Colonic mucosa (tissue), 4 donors: ENCODE measurements at regions not wholly inside any gene's neighbourhood (a gene's known extent, or its start where the extent isn't known, plus 50 kb on each side); places are given as distances from the start of the nearest gene placed in this dataset.

Experiments
- DNase-seq: peaks from one replicate; pipeline ENCODE4 v3.0.0-alpha.2; 2020
- H3K27ac ChIP-seq: fragments of 200-600 bp; one replicate; pipeline ENCODE4 v1.8.0; 2021
- H3K27me3 ChIP-seq: fragments of 200-600 bp; one replicate; pipeline ENCODE4 v1.8.0; 2021
- H3K36me3 ChIP-seq: fragments of 200-600 bp; one replicate; pipeline ENCODE4 v1.8.0; 2021
- H3K4me1 ChIP-seq: fragments of 200-600 bp; one replicate; pipeline ENCODE4 v1.8.0; 2021; ENCODE audit warnings: mild to moderate bottlenecking
- H3K4me3 ChIP-seq: fragments of 200-600 bp; one replicate; pipeline ENCODE4 v1.8.0; 2021
- H3K9ac ChIP-seq, 2 donors: one replicate each; pipeline ENCODE4 v1.7.0; 2013; ENCODE audit warnings: control low read depth in 2 of 2, low read depth in 2 of 2, low read length in 2 of 2
- H3K9me3 ChIP-seq: fragments of 200-600 bp; one replicate; pipeline ENCODE4 v1.8.0; 2021
- intact Hi-C: fragments of 100-400 bp; cut with DNase I; formaldehyde crosslinking; loops from one replicate; pipeline ENCODE4 v1.14.1; 2022
- TF ChIP-seq, protein P1 (sequence below): fragments of 200-600 bp; IDR thresholded peaks from one replicate; pipeline ENCODE4 v1.8.0; 2022; ENCODE audit warnings: antibody characterized with exemption, mild to moderate bottlenecking
- donor health status: healthy.
- donor health status: DM: no; HTN: no; CAD: no.
- donor health status: DM: no; HTN: no; CAD: no.

DNA sequence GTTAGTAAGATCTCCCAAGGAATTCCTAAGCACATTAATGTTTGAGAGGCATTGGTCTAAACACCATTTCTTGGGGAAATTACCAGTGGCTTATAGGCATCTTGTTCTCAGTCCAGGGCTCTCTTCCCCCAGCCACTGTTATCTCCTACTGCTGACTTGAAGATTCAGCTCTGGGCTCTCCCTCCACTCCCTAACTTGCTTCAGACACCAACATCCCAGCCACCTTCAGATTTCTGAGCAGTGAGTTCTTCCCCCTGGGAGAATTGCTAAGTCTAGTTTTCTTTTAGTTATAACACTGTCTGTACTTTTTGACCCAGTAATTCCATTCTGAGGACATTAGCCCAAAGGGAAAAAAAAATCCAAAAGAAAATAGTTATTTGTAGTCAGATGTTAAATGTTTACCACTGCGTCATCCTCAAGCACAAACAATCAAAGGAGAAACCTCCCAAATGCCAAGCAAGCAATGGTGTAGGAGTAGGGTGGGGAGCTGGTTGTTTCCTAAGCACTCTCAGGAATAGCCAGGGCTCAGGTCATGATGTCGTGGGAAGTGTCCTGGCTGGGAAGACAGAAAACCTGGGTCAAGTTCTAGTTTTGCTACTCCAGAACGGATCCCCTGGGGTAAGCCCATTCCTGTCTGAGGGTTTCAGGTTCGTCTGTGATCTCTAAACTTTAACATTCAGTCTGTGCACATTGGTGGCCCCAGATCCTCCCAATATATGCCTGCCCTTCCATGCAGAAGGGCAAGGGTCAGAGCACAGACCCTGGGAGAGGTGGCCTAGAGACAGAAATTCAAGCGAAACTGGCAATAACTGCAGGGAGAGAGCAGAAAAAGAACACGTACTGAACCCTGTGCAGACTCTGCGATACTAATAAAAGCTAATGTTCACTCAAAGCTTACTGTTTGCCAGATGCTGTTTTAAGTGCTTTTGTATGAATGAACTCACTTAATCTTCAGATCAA lies 191.1 kb upstream of the FGGY start:
- Histone ChIP-seq H3K4me1 (no peaks in the 10 kb centered on the region), H3K4me3 (no peak overlapping the region), H3K27me3 (no peaks in the 10 kb centered on the region), H3K36me3 (no peaks in the 10 kb centered on the region), H3K9me3 (no peaks in the 10 kb centered on the region), H3K27ac (no peak overlapping the region), H3K9ac (no peak overlapping the region)
- no peak for DNase-seq
- intact Hi-C loops = no loop called here
- TF ChIP-seq, protein P1, sequence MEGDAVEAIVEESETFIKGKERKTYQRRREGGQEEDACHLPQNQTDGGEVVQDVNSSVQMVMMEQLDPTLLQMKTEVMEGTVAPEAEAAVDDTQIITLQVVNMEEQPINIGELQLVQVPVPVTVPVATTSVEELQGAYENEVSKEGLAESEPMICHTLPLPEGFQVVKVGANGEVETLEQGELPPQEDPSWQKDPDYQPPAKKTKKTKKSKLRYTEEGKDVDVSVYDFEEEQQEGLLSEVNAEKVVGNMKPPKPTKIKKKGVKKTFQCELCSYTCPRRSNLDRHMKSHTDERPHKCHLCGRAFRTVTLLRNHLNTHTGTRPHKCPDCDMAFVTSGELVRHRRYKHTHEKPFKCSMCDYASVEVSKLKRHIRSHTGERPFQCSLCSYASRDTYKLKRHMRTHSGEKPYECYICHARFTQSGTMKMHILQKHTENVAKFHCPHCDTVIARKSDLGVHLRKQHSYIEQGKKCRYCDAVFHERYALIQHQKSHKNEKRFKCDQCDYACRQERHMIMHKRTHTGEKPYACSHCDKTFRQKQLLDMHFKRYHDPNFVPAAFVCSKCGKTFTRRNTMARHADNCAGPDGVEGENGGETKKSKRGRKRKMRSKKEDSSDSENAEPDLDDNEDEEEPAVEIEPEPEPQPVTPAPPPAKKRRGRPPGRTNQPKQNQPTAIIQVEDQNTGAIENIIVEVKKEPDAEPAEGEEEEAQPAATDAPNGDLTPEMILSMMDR = no peak

DNA sequence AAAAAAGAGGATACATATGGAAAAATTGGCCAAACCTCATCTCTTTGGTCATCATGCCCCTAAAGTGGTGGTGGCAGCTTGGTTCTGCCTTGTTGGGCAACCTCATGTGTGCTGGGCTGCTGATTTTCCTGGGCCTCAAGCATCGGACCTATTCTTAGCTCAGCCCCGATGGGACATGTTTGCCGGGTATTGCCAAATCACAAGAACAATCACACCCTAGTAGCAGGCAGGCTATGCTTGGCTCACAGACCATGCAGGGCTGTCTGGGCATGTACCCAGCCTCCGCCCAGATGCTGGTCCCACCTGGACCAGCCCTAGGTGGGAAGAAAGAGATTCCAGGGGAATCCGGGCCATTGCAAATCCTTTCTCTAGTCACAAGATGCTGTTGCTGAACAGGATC lies 189.4 kb upstream of the FGGY start:
- no peaks in the 10 kb centered on the region for H3K4me1 ChIP-seq
- no peaks in the 10 kb centered on the region for H3K27me3 ChIP-seq
- TF ChIP-seq, protein P1 = no peak
- no peak for DNase-seq
- H3K4me3 ChIP-seq = no peak overlapping the region
- no peaks in the 10 kb centered on the region for H3K9me3 ChIP-seq
- H3K9ac ChIP-seq = no peak overlapping the region
- no peak overlapping the region for H3K27ac ChIP-seq
- H3K36me3 ChIP-seq = no peaks in the 10 kb centered on the region
- intact Hi-C loops = no loop called here

DNA sequence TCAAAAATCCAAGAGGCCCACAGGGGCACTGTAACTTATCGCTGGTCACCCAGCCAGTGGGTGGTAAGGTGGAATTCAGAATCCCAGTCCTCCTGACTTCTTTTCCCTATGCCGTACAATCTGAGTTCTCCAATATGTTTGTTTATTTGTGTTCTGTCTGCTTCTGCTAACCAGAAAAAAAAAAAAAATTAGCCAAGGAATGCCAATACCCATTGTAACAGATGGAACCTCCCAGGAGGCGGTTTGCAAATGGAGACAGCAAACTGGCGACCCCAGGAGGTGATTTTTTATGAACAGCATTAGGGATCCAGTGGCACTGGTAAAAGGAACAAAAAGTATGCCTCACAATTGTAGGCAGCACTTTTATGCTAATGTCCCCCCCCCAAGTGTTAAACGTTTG lies 189.0 kb upstream of the FGGY start:
- no peak overlapping the region for H3K4me3 ChIP-seq
- H3K9me3 ChIP-seq = no peaks in the 10 kb centered on the region
- H3K27me3 ChIP-seq = no peaks in the 10 kb centered on the region
- no peak overlapping the region for H3K9ac ChIP-seq
- H3K36me3 ChIP-seq = no peaks in the 10 kb centered on the region
- intact Hi-C loops = no loop called here
- H3K4me1 ChIP-seq = no peaks in the 10 kb centered on the region
- no peak for DNase-seq
- TF ChIP-seq, protein P1 = no peak
- H3K27ac ChIP-seq = no peak overlapping the region

DNA sequence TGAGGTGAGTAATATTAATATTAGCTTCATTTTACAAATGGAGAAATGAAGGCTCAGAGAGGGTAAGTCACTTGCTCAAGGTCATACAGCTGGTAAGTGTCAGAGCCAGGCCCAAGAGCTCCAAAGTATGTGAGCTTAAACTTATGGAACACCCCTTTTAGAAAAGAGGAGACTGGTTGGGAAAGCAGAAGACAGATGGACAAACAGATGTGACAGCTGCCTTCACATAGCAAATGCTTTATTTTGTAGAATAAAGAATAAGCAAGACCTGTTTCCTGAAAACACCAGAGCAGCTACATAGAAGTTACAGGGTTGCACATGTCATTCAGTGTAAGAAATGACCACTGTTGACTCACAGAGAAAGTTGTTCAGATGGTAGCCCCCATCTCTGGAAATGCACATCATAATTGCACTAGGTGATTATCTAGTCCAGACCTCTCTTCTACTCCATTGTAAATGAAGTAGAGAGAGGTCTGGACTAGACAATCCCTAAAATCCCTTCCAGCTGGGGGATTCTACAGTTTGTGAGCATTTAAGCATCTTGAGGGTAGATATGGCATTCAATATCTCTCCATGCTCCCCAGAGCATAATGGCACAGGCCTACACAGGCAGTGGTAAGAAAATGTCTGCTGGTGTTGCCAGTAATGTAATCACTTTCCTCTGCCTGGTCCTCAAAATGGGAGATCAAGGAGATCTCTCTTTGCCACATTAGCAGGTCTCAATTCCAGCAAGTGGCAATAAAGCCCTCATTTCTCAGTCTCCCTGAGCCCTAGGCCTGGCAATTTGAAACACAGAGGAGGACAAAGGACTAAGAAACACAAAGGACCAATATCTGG lies 188.2 kb upstream of the FGGY start:
- intact Hi-C loops = no loop called here
- H3K9me3 ChIP-seq = no peaks in the 10 kb centered on the region
- H3K36me3 ChIP-seq = no peaks in the 10 kb centered on the region
- H3K27me3 ChIP-seq = no peaks in the 10 kb centered on the region
- no peaks in the 10 kb centered on the region for H3K4me1 ChIP-seq
- DNase-seq = no peak
- H3K27ac ChIP-seq = no peak overlapping the region
- H3K4me3 ChIP-seq = no peak overlapping the region
- no peak overlapping the region for H3K9ac ChIP-seq
- TF ChIP-seq, protein P1 = no peak

DNA sequence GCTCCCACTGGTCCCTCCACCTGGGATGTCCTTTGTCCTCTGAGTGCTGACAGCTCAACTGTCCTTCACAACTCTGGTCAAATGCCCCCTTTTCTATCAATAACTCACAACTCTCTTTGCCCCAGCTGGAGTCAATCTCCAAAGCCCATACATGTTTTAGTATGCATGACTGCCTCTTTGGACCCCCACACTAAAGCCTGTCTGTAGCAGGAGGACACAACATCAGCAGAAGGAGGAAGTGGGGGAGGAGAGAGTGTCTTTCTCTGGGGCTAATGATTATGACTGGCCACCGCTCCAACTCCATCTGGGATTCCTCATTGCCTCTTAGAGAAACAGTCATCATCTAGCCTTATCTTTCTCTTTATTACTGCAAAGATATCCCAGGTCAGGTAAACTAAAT lies 186.6 kb upstream of the FGGY start:
- TF ChIP-seq, protein P1 = no peak
- H3K9ac ChIP-seq = no peak overlapping the region
- H3K36me3 ChIP-seq = no peaks in the 10 kb centered on the region
- H3K4me3 ChIP-seq = no peak overlapping the region
- H3K27ac ChIP-seq = no peak overlapping the region
- H3K27me3 ChIP-seq = no peaks in the 10 kb centered on the region
- no peak for DNase-seq
- H3K9me3 ChIP-seq = no peaks in the 10 kb centered on the region
- H3K4me1 ChIP-seq = no peaks in the 10 kb centered on the region
- intact Hi-C loops = no loop called here
